ENCODE measurements at regions not wholly inside any gene's neighbourhood (a gene's known extent, or its start where the extent isn't known, plus 50 kb on each side); places are given as distances from the start of the nearest gene placed in this dataset.
"Not testable (repeated sequence)": the region's sequence is repeated elsewhere in the genome, so short reads cannot be mapped to it uniquely, and the experiment has no call there.

GRCh38 chr2:150207979-150208378, 279.5 kb downstream of the RND3 start:
- no peak for DNase-seq

GRCh38 chr2:150204451-150204850, 283.0 kb downstream of the RND3 start:
- no peak for DNase-seq

- not testable (repeated sequence) for DNase-seq
Measured at GRCh38 chr2:150194816-150195215, 292.7 kb downstream of the RND3 start.

GRCh38 chr2:150192701-150193100, 294.8 kb downstream of the RND3 start:
- DNase-seq = no peak

- DNase-seq = no peak
Measured at GRCh38 chr2:150191349-150191748, 296.1 kb downstream of the RND3 start.

GRCh38 chr2:150190546-150190945, 296.9 kb downstream of the RND3 start:
- DNase-seq = no peak

- no peak for DNase-seq
Measured at GRCh38 chr2:150188800-150189199, 298.7 kb downstream of the RND3 start.

- no peak for DNase-seq
Measured at GRCh38 chr2:150188177-150188576, 299.3 kb downstream of the RND3 start.

- DNase-seq = no peak
Measured at GRCh38 chr2:150182566-150183235, 304.8 kb downstream of the RND3 start.

GRCh38 chr2:150178591-150178990, 308.9 kb downstream of the RND3 start:
- DNase-seq = no peak

GRCh38 chr2:150174971-150175421, 312.5 kb downstream of the RND3 start:
- no peak for DNase-seq

GRCh38 chr2:150174056-150174805, 313.2 kb downstream of the RND3 start:
- DNase-seq = no peak

GRCh38 chr2:150171065-150171548, 316.4 kb downstream of the RND3 start:
- DNase-seq = no peak

- no peak for DNase-seq
Measured at GRCh38 chr2:150169237-150169629, 318.2 kb downstream of the RND3 start.

- no peak for DNase-seq
Measured at GRCh38 chr2:150168595-150169236, 318.8 kb downstream of the RND3 start.

GRCh38 chr2:150167711-150168110, 319.8 kb downstream of the RND3 start:
- DNase-seq = no peak

- no peak for DNase-seq
Measured at GRCh38 chr2:150166313-150167051, 321.0 kb downstream of the RND3 start.

- DNase-seq = no peak
Measured at GRCh38 chr2:150165988-150166312, 321.5 kb downstream of the RND3 start.

- no peak for DNase-seq
Measured at GRCh38 chr2:150165442-150165841, 322.0 kb downstream of the RND3 start.

GRCh38 chr2:150162241-150162942, 325.1 kb downstream of the RND3 start:
- no peak for DNase-seq

- DNase-seq = no peak
Measured at GRCh38 chr2:150160058-150160457, 327.4 kb downstream of the RND3 start.

- no peak for DNase-seq
Measured at GRCh38 chr2:150159300-150159699, 328.2 kb downstream of the RND3 start.

- no peak for DNase-seq
Measured at GRCh38 chr2:150156876-150157275, 330.6 kb downstream of the RND3 start.
